Body of pancreas (tissue), 4 donors: ENCODE measurements at regions not wholly inside any gene's neighbourhood (a gene's known extent, or its start where the extent isn't known, plus 50 kb on each side); places are given as distances from the start of the nearest gene placed in this dataset.

ENCODE experiments used
- ATAC-seq: fragments of 150-250 bp; one replicate; pipeline ENCODE4 v1.9.1; 2016
- DNase-seq, 4 donors: peaks; one replicate each; pipeline ENCODE4 v3.0.0-alpha.2; 2019
- H3K27ac ChIP-seq, 4 donors: fragments of 200-600 bp; sonication (generic); 1 replicate in 3 of 4; 2 replicates in 1 of 4; pipeline versions ENCODE4 v1.5.1 to v1.6.1; 2016 to 2019; ENCODE audit warnings: mild to moderate bottlenecking in 1 of 4, mixed read lengths in 1 of 4, moderate library complexity in 1 of 4
- H3K27me3 ChIP-seq, 2 donors: fragments of 200-600 bp; sonication (generic); one replicate each; pipeline ENCODE4 v1.6.0; 2016; ENCODE audit warnings: mild to moderate bottlenecking in 1 of 2
- H3K36me3 ChIP-seq, 2 donors: fragments of 200-600 bp; sonication (generic); replicated peaks in 1 of 2; 2 replicates each; pipeline ENCODE4 v1.5.1; 2016; ENCODE audit warnings: low read depth in 2 of 2; ENCODE audit not compliant: insufficient read depth in 1 of 2
- H3K4me1 ChIP-seq: fragments of 200-600 bp; sonication (generic); one replicate; pipeline ENCODE4 v1.6.0; 2016
- H3K4me3 ChIP-seq, 2 donors: fragments of 200-600 bp; sonication (generic); 1 replicate in 1 of 2; 2 replicates in 1 of 2; pipeline ENCODE4 v1.5.1; 2016 to 2019
- H3K9me3 ChIP-seq, 3 donors: fragments of 200-600 bp; sonication (generic); 1 replicate in 2 of 3; 2 replicates in 1 of 3; pipeline ENCODE4 v1.5.1; 2016
- POLR2A ChIP-seq, 3 donors: fragments of 450-650 bp; IDR thresholded peaks; one replicate each; pipeline ENCODE4 v1.6.1; 2016; ENCODE audit warnings: antibody characterized with exemption in 3 of 3, mild to moderate bottlenecking in 2 of 3
- WGBS, 2 donors: methylation state at CpG; one replicate each; pipeline ENCODE4 v1.1.5; 2017; 5-methylcytosine and 5-hydroxymethylcytosine counted together
- intact Hi-C: fragments of 100-400 bp; cut with DNase I; formaldehyde crosslinking; loops from one replicate; pipeline ENCODE4 v1.15.1; 2023
- TF ChIP-seq, protein P1 (sequence below), 7 experiments: fragments of 450-650 bp in 4 of 7; fragments of 200-600 bp in 3 of 7; sonication (generic) in 3 of 7; IDR thresholded peaks; one replicate each; pipeline ENCODE4 v1.5.1; 2016 to 2019; ENCODE audit warnings: antibody characterized with exemption in 7 of 7

DNA sequence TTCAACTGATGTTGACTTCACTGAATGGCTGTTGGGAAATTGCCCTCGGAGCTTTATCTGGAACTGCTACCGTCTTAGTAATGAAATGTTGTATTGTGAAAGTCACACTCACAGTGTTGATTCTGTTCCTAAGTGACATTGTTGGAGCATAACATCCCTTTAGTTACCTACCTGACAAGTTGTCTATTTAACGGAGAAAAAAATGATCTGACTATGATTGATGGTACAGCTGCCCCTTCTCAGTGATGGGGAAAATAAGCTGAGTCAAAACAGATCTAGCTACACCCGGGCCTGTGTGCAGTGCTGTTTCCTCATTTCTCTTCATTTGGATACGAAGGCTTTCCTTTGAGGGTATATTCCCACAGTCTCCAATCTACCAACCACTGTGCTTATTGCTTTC lies 472.3 kb upstream of the BRINP3 start:
- Histone ChIP-seq H3K4me1 (no peaks in the 10 kb centered on the region), H3K27ac (no peak overlapping the region), H3K36me3 (no peaks in the 10 kb centered on the region), H3K27me3 (no peaks in the 10 kb centered on the region), H3K9me3 (no peaks in the 10 kb centered on the region), H3K4me3 (no peak overlapping the region)
- intact Hi-C loops: no loop called here
- DNase-seq: no peak
- 11 to 18% methylated on average over 5 of the region's 5 CpGs for WGBS, 2 donors
- no peak for ATAC-seq
- TF ChIP-seq, protein P1, sequence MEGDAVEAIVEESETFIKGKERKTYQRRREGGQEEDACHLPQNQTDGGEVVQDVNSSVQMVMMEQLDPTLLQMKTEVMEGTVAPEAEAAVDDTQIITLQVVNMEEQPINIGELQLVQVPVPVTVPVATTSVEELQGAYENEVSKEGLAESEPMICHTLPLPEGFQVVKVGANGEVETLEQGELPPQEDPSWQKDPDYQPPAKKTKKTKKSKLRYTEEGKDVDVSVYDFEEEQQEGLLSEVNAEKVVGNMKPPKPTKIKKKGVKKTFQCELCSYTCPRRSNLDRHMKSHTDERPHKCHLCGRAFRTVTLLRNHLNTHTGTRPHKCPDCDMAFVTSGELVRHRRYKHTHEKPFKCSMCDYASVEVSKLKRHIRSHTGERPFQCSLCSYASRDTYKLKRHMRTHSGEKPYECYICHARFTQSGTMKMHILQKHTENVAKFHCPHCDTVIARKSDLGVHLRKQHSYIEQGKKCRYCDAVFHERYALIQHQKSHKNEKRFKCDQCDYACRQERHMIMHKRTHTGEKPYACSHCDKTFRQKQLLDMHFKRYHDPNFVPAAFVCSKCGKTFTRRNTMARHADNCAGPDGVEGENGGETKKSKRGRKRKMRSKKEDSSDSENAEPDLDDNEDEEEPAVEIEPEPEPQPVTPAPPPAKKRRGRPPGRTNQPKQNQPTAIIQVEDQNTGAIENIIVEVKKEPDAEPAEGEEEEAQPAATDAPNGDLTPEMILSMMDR (IDR thresholded peaks at IDR 0.05): no peak
- TF ChIP-seq POLR2A (IDR thresholded peaks at IDR 0.05): no peak

DNA sequence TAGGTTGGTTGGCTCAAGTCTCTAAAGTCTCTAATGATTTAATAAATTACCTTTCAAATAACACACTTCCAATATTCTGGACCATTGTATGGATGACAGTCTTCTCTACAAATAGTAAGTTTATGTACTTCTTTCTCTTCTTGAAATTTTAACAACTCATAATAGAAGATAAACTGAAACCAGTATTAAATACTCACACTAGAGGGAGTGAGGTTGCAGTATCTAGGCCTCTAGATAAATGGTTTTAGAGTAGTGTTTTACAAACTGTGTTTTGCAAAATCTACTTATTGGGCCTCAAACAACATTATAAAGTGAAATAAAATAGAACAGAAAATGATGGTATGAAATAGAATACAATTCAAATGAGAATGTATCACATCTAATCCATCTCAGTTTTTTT lies 479.9 kb upstream of the BRINP3 start:
- DNase-seq (no peak), ATAC-seq (no peak)
- H3K27ac ChIP-seq: no peak overlapping the region
- no peaks in the 10 kb centered on the region for H3K4me1 ChIP-seq
- H3K36me3 ChIP-seq: no peaks in the 10 kb centered on the region
- no peak for TF ChIP-seq POLR2A (IDR thresholded peaks at IDR 0.05)
- TF ChIP-seq, protein P1 (IDR thresholded peaks at IDR 0.05): no peak
- no peaks in the 10 kb centered on the region for H3K9me3 ChIP-seq
- no peaks in the 10 kb centered on the region for H3K27me3 ChIP-seq
- no peak overlapping the region for H3K4me3 ChIP-seq
- intact Hi-C loops: no loop called here

DNA sequence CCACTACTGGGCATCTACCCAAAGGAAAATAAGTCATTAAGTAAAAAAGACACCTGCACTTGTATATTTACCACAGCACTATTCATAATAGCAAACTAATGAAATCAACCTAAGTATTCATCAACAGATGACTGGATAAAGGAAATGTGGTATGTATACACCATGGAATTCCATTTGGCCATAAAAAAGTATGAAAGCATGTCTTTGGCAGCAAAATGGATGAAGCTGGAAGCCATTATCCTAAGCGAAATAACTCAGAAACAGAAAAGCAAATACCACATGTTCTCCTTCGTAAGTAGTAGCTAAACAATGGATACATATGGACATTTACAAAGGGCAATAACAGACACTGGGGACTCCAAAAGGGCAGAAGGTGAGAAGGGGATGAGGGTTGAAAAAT lies 485.7 kb upstream of the BRINP3 start:
- H3K4me3 ChIP-seq: no peak overlapping the region
- intact Hi-C loops: no loop called here
- H3K9me3 ChIP-seq: no peaks in the 10 kb centered on the region
- 57 to 63% methylated on average over 2 of the region's 2 CpGs for WGBS, 2 donors
- H3K4me1 ChIP-seq: no peaks in the 10 kb centered on the region
- ATAC-seq (no peak), DNase-seq (no peak)
- H3K27ac ChIP-seq: no peak overlapping the region
- H3K27me3 ChIP-seq: no peaks in the 10 kb centered on the region
- no peaks in the 10 kb centered on the region for H3K36me3 ChIP-seq
- TF ChIP-seq POLR2A (IDR thresholded peaks at IDR 0.05): no peak
- TF ChIP-seq, protein P1 (IDR thresholded peaks at IDR 0.05): no peak

DNA sequence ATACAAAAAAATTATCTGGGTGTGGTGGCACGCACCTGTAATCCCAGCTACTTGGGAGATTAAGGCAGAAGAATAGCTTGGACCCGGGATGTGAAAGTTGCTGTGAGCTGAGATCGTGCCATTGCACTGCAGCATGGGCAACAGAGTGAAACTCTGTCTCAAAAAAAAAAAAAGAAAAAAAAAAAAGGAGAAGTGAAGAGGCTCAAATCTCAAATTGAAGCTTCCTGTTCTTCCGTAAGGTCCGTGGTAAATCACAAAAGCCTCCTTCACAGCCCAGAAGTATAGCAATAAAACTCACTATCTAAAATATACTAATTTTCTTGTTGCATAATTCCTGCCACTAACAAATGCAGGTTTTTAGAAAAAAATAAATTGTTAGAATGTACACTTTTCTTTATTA lies 498.2 kb upstream of the BRINP3 start:
- intact Hi-C loops: no loop called here
- 67 to 81% methylated on average over 5 of the region's 5 CpGs for WGBS, 2 donors
- H3K9me3 ChIP-seq: no peaks in the 10 kb centered on the region
- H3K27ac ChIP-seq: no peak overlapping the region
- DNase-seq (no peak), ATAC-seq (no peak)
- no peaks in the 10 kb centered on the region for H3K36me3 ChIP-seq
- H3K4me1 ChIP-seq: no peaks in the 10 kb centered on the region
- H3K4me3 ChIP-seq: no peak overlapping the region
- TF ChIP-seq POLR2A (IDR thresholded peaks at IDR 0.05): no peak
- TF ChIP-seq, protein P1 (IDR thresholded peaks at IDR 0.05): no peak
- H3K27me3 ChIP-seq: no peaks in the 10 kb centered on the region

DNA sequence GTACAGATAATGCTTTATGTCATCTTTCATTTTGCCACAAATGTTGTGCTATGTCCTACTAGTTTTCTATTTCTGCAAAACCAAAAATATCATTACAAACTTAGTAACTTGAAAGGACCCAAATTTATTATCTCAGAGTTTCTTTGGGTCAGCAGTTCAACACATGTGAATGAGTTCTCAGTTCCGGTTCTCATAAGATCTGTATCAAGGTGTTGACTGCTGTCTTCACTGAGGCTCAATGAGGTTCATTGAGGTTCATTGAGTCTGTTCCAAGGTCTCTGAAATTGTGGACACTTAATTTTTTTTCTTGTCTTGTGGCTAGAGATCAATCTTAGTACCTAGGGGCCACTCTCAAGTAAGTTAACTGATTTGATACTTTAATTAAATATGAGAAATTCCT lies 525.1 kb upstream of the BRINP3 start:
- Histone ChIP-seq H3K27ac (no peak overlapping the region), H3K9me3 (no peaks in the 10 kb centered on the region), H3K4me1 (no peaks in the 10 kb centered on the region), H3K27me3 (no peaks in the 10 kb centered on the region), H3K36me3 (no peaks in the 10 kb centered on the region), H3K4me3 (no peak overlapping the region)
- ATAC-seq (no peak), DNase-seq (no peak)
- 82 to 84% methylated on average over 1 of the region's 1 CpG for WGBS, 2 donors
- intact Hi-C loops: no loop called here
- TF ChIP-seq, protein P1 (IDR thresholded peaks at IDR 0.05): no peak
- TF ChIP-seq POLR2A (IDR thresholded peaks at IDR 0.05): no peak
